IMR-90 (cell line): ENCODE measurements at regions not wholly inside any gene's neighbourhood (a gene's known extent, or its start where the extent isn't known, plus 50 kb on each side); places are given as distances from the start of the nearest gene placed in this dataset.

ENCODE experiments used
- ATAC-seq: fragments of 200-7000 bp; cut with Tn5 transposase; 2 replicates; pipeline ENCODE4 v1.9.1; 2020; ENCODE audit warnings: low read depth, mild to moderate bottlenecking, moderate library complexity
- BruUV-seq: library from RNA; stranded (reverse); fragments of 400-500 nt; replicated peaks from 2 replicates; lab custom pipeline; 2021; lab: Mats Ljungman, UMichigan
- CTCF ChIA-PET: fragments of 300-600 bp; formaldehyde crosslinking; extraction: SDS; loops from one replicate; lab custom pipeline; 2021; ENCODE audit warnings: antibody characterized with exemption; lab: Yijun Ruan, JAX
- POLR2A ChIA-PET: fragments of 300-600 bp; sonication (Branson Sonifier 250); formaldehyde crosslinking; loops from one replicate; lab custom pipeline; 2022; ENCODE audit warnings: antibody characterized with exemption; ENCODE audit not compliant: unreplicated experiment; lab: Charles Lee
- DNase-seq: peaks from one replicate; pipeline ENCODE4 v3.0.0; 2013
- H2AFZ ChIP-seq: replicated peaks from 2 replicates; pipeline ENCODE3; 2013; ENCODE audit warnings: low read length, mild to moderate bottlenecking; ENCODE audit not compliant: poor library complexity
- H2AK5ac ChIP-seq: 2 replicates; pipeline ENCODE4 v1.6.1; 2013; ENCODE audit warnings: low read depth, low read length, inconsistent platforms
- H2AK9ac ChIP-seq: replicated peaks from 2 replicates; pipeline ENCODE3; 2013; ENCODE audit warnings: mild to moderate bottlenecking, low read depth, low read length, moderate library complexity; ENCODE audit not compliant: poor library complexity
- H2BK120ac ChIP-seq: 2 replicates; pipeline ENCODE4 v1.6.1; 2013; ENCODE audit warnings: low read depth, low read length, inconsistent platforms
- H2BK15ac ChIP-seq: 3 replicates; pipeline ENCODE4 v1.6.1; 2013; ENCODE audit warnings: low read depth, low read length, inconsistent platforms
- H2BK20ac ChIP-seq: 2 replicates; pipeline ENCODE4 v1.6.1; 2013; ENCODE audit warnings: low read depth, mild to moderate bottlenecking, inconsistent platforms, low read length, moderate library complexity
- H2BK5ac ChIP-seq: 2 replicates; pipeline ENCODE4 v1.6.1; 2013; ENCODE audit warnings: mild to moderate bottlenecking, low read depth, low read length, inconsistent platforms; ENCODE audit not compliant: poor library complexity, severe bottlenecking
- H3K14ac ChIP-seq: replicated peaks from 2 replicates; pipeline ENCODE4 v1.6.1; 2013; ENCODE audit warnings: low read depth, low read length, inconsistent platforms
- H3K18ac ChIP-seq: 2 replicates; pipeline ENCODE4 v1.6.1; 2013; ENCODE audit warnings: low read depth, low read length, control low read depth
- H3K23ac ChIP-seq: 2 replicates; pipeline ENCODE4 v1.6.1; 2013; ENCODE audit warnings: low read depth, low read length, inconsistent platforms
- H3K27ac ChIP-seq: 2 replicates; pipeline ENCODE4 v1.5.1; 2013; ENCODE audit warnings: mild to moderate bottlenecking, control low read depth, low read length; ENCODE audit not compliant: insufficient read depth
- H3K27me3 ChIP-seq: 2 replicates; pipeline ENCODE4 v1.6.1; 2013; ENCODE audit warnings: low read length; ENCODE audit not compliant: control insufficient read depth, insufficient read depth
- H3K36me3 ChIP-seq: 2 replicates; pipeline ENCODE4 v1.6.1; 2013; ENCODE audit warnings: low read length, mixed read lengths; ENCODE audit not compliant: control insufficient read depth, insufficient read depth
- H3K4ac ChIP-seq: 2 replicates; pipeline ENCODE4 v1.6.1; 2013; ENCODE audit warnings: low read depth, low read length, inconsistent platforms
- H3K4me1 ChIP-seq: 2 replicates; pipeline ENCODE4 v1.6.1; 2013; ENCODE audit warnings: low read length, mixed read lengths; ENCODE audit not compliant: control insufficient read depth, insufficient read depth
- H3K4me2 ChIP-seq: 2 replicates; pipeline ENCODE4 v1.6.1; 2013; ENCODE audit warnings: low read depth, mild to moderate bottlenecking, control low read depth, low read length, moderate library complexity
- H3K4me3 ChIP-seq: 2 replicates; pipeline ENCODE4 v1.5.1; 2013; ENCODE audit warnings: low read depth, mild to moderate bottlenecking, control low read depth, low read length, moderate library complexity; ENCODE audit not compliant: insufficient read depth
- H3K56ac ChIP-seq: 2 replicates; pipeline ENCODE4 v1.6.1; 2013; ENCODE audit warnings: low read length, inconsistent platforms; ENCODE audit not compliant: insufficient read depth; ENCODE audit errors: extremely low read depth
- H3K79me1 ChIP-seq, 2 experiments: 2 replicates each; pipeline ENCODE4 v1.6.1; 2013; ENCODE audit warnings: low read length in 2 of 2, inconsistent platforms in 1 of 2, low read depth in 1 of 2
- H3K9ac ChIP-seq: 2 replicates; pipeline ENCODE4 v1.6.1; 2013; ENCODE audit warnings: low read depth, low read length, control low read depth
- H3K9me1 ChIP-seq: 2 replicates; pipeline ENCODE4 v1.6.1; 2013; ENCODE audit warnings: low read length, inconsistent platforms; ENCODE audit not compliant: insufficient read depth
- H3K9me3 ChIP-seq: 2 replicates; pipeline ENCODE4 v1.6.1; 2013; ENCODE audit warnings: low read length; ENCODE audit not compliant: control insufficient read depth, insufficient read depth
- H4K20me1 ChIP-seq: 2 replicates; pipeline ENCODE4 v1.6.1; 2013; ENCODE audit warnings: low read length, inconsistent platforms; ENCODE audit not compliant: insufficient read depth
- H4K5ac ChIP-seq: 2 replicates; pipeline ENCODE4 v1.6.1; 2013; ENCODE audit warnings: mild to moderate bottlenecking, low read depth, low read length, control low read depth
- H4K8ac ChIP-seq, 2 experiments: 2 replicates each; pipeline ENCODE4 v1.6.1; 2013; ENCODE audit warnings: low read depth in 2 of 2, low read length in 2 of 2, control low read depth in 1 of 2, inconsistent platforms in 1 of 2
- H4K91ac ChIP-seq: 2 replicates; pipeline ENCODE4 v1.6.1; 2013; ENCODE audit warnings: low read depth, low read length, inconsistent platforms; ENCODE audit not compliant: insufficient read depth
- BHLHE40 ChIP-seq: fragments of 150-350 bp; IDR thresholded peaks from 2 replicates; pipeline ENCODE4 v1.6.1; 2016; ENCODE audit warnings: mild to moderate bottlenecking, low read depth, low read length
- CHD1 ChIP-seq: IDR thresholded peaks from 2 replicates; pipeline ENCODE4 v1.6.1; 2012; ENCODE audit warnings: low read depth, low read length, improper control_type of control experiment
- RCOR1 ChIP-seq: IDR thresholded peaks from 2 replicates; pipeline ENCODE4 v1.6.1; 2012; ENCODE audit warnings: mild to moderate bottlenecking, low read length, improper control_type of control experiment; ENCODE audit not compliant: insufficient replicate concordance
- SMC3 ChIP-seq: fragments of 150-350 bp; IDR thresholded peaks from 2 replicates; pipeline ENCODE4 v1.6.1; 2016; ENCODE audit warnings: low read depth, mild to moderate bottlenecking, antibody characterized with exemption, low read length, moderate library complexity
- WGBS, 2 experiments: methylation state at CpG; one replicate each; pipeline versions ENCODE4 v1.1.5 to v1.1.7; 2013; ENCODE audit warnings: missing lambda C conversion rate in 2 of 2; ENCODE audit not compliant: insufficient read length in 1 of 2; ENCODE audit errors: extremely low coverage in 2 of 2; 5-methylcytosine and 5-hydroxymethylcytosine counted together
- dilution Hi-C: fragments of 300-500 bp; cut with HindIII; formaldehyde crosslinking; loops from one replicate; pipeline ENCODE4 v1.14.3; 2018; ENCODE audit warnings: low sequenced_read_pairs; ENCODE audit not compliant: unreplicated experiment
- in situ Hi-C: fragments of 300-500 bp; cut with MboI; formaldehyde crosslinking; loops from 3 replicates; pipeline ENCODE4 v1.14.3; 2019; ENCODE audit warnings: low sequenced_read_pairs, inconsistent platforms, mixed read lengths
- intact Hi-C: fragments of 100-400 bp; cut with micrococcal nuclease; formaldehyde crosslinking; loops from 2 replicates; pipeline ENCODE4 v1.10.0; 2022

DNA sequence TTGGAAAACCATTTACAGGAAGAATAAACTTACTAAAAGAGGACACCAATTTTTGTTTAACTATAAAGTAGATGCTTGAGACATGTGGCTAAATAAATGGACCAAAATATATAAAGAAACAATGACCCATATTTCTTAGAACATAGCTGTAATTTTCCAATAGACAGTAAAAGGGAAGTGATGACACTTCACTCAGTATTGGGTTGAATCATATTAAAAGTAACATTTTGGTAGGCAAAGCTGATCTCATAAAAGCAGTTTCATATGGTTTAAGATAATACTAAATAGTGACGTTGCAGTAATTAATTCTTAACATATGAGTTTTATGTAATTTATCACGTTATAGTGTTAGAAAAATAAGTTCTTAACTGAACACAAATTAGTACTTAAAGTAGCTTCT, 308.9 kb upstream of the RUNX1 start:
- no peaks in the 10 kb centered on the region for H4K20me1 ChIP-seq
- H4K8ac ChIP-seq: no peak overlapping the region
- no peak overlapping the region for H2BK15ac ChIP-seq
- H3K27ac ChIP-seq: no peak overlapping the region
- no peak overlapping the region for H3K14ac ChIP-seq
- no peak overlapping the region for H3K4ac ChIP-seq
- in situ Hi-C loops (no loop called here), dilution Hi-C loops (no loop called here), intact Hi-C loops (no loop called here)
- no peak for TF ChIP-seq CHD1
- TF ChIP-seq BHLHE40: no peak
- TF ChIP-seq SMC3: no peak
- no peak for TF ChIP-seq RCOR1
- H3K27me3 ChIP-seq: no peaks in the 10 kb centered on the region
- no peaks in the 10 kb centered on the region for H3K4me1 ChIP-seq
- no peak overlapping the region for H4K91ac ChIP-seq
- no peak overlapping the region for H3K9ac ChIP-seq
- CTCF ChIA-PET: no interaction called here
- H2BK5ac ChIP-seq: no peak overlapping the region
- H2AFZ ChIP-seq: no peak overlapping the region
- no peaks in the 10 kb centered on the region for H3K36me3 ChIP-seq
- H3K9me3 ChIP-seq: no peaks in the 10 kb centered on the region
- DNase-seq (no peak), ATAC-seq (no peak)
- H3K79me1 ChIP-seq: no peaks in the 10 kb centered on the region
- no CpG with 5 or more reads among the region's 2 CpGs for WGBS, 2 experiments
- no peaks in the 10 kb centered on the region for H3K9me1 ChIP-seq
- no peak overlapping the region for H3K4me2 ChIP-seq
- POLR2A ChIA-PET: no interaction called here
- no peak overlapping the region for H2AK5ac ChIP-seq
- no peak overlapping the region for H3K4me3 ChIP-seq
- H3K23ac ChIP-seq: no peak overlapping the region
- BruUV-seq: no TSS peak
- H2BK20ac ChIP-seq: no peak overlapping the region
- no peak overlapping the region for H3K18ac ChIP-seq
- no peak overlapping the region for H2AK9ac ChIP-seq
- H2BK120ac ChIP-seq: no peak overlapping the region
- no peak overlapping the region for H4K5ac ChIP-seq
- H3K56ac ChIP-seq: no peak overlapping the region
